ENCODE measurements at regions not wholly inside any gene's neighbourhood (a gene's known extent, or its start where the extent isn't known, plus 50 kb on each side); places are given as distances from the start of the nearest gene placed in this dataset.
A peak's percentile ranks its signal among the peaks of the same experiment; 100 is the strongest.

DNA sequence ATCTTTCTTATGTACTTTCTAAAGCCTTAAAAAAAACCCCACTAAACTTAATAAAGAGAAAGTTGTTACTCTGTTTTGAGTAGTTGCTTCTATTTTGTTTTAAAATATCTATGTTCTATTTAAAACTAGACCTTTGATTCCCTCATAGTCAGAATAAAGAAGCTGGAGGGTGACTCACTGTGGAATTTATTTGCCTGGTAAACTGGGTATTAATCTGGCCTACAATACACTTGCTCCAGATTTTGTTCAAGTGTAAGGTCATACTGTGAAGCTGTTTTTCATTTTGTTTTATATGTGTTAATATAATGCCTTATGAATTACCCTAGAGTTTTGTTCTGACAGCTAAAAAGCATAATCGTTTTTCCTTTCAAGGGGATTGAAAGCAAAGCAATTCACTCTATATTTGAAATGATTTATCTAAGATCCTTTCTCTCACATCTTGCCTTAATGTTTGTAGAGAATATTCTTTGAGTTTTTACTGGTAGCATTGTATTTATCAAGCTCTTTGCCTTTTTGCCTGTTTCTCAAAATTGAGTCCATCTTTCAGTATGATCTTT lies 277.4 kb upstream of the PITX2 start:
- DNase-seq = peak; percentile 23

DNA sequence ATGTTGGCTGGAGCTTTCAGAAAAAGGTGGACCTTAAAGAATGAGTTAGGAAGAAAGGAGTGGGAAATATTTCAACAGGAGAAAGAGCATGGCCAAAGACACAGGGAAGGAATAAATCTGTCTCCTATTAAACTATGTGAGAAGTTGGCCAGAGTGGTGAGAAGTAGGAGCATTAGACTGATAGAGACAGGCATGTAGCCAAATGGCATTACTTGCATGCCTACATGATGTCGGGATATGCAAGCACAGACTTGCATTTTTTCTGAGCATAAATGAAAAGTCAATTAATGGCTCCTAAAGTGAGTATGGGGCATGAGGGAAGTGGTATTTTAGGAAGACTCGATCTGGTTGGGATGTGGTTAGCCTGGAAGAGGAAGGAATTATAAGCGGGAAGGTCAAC lies 279.6 kb upstream of the PITX2 start:
- no peak for DNase-seq

DNA sequence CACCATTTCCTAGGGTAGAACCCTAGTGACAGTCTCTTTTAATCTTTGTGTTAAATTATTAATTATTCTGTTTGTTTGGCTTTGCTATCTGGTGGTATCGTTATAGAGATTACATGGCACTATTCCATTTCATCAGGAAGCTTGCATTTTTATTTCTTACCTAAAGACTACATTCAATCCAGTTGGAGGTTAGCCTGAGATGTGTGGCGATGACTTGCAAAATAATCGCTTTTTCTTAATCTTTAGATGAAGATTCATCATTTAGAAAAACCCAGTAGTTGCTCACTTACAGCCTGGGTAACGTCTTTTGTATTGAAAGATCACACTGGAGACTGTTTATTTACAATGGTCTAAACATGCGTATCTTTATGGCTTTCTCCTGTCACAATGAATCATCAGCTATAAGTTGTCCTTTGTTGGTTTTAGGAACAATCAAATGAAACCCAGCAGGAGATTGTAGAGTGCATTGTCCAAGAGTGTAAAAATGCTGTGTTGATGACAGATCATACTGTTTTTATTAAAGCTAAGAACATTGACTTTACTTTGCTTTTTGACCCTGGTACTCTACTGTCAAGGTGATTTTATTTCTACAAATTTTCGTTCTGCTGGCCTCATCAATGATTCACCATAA lies 281.7 kb upstream of the PITX2 start:
- DNase-seq = peak; percentile 75

DNA sequence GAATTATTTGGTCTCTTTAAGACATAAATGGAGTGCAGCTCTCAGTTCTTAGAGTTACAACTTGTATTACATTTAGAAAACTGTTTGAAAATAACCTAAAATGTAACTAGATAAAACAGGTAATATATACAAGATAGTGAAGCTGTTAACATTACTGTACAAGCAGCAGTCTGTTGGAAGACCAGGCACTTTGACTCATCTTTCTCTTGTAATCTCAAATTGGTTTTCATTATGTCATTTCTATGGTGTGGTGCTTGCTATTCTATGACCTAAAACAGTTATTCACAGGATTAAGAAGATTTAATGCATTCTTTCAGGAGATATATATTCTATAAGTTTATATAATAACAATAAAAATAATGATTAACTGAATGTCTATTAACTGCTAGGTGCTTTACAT lies 282.5 kb upstream of the PITX2 start:
- no peak for DNase-seq

DNA sequence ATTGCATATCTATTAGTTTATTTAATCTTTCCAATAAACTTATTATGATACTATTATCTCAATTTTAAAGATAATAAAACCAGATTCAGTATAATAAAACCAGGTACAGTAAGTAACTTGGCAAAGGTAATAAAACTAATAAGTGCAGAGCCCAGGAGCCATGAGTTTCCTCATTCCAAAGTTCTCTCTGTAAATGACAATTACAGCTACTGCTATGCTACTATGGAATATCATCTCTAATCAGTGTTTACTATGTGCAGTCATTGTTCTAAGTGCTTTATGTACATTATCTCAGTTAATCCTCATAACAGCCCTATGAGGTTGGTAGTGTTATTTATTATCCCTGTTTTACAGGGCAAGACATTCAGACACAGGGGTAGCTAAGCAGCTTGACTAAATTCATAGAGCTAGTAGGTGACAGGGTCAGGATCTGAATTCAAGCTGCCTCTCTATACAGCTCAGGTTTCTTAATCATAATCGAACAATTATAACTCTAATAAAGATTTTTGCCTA lies 285.0 kb upstream of the PITX2 start:
- DNase-seq = peak; percentile 9

DNA sequence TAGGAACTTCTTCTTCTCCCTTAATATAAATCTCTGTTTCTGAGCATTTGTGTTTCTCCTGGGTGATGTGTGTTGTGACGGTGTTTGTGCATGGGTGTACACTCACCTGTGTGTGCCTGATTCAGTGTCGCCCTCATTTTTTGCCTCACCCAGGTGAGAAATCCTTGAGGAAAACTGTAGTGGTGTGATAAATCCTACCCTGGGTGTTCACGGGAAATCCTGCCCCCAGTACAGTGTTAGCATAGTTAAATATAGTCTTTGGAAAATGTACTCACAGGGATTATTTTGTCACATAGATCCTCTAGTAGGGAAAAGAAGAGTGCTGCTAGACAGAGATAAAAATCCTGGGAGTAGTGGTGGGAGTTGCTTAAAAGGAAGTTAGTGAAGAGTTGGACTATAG lies 291.9 kb upstream of the PITX2 start:
- DNase-seq = no peak

DNA sequence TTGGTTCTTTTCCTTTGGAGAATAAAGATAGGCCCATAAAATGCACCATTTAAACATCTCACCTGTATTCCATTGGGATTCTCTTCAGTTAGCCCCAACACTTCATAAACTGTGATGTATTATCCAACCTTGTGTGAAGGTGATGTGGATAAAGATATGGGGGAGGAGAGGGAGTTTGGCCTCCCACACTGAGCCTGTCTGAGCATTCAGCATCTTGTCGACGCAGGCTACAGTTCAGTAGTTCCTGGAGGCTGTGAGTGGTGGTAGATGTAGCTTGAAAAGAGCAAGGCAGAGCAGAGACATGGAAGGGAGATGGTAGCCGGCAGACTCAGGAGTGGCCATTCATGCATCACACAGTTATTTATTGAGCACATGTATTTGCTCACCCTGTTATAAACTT lies 292.4 kb upstream of the PITX2 start:
- DNase-seq = no peak

DNA sequence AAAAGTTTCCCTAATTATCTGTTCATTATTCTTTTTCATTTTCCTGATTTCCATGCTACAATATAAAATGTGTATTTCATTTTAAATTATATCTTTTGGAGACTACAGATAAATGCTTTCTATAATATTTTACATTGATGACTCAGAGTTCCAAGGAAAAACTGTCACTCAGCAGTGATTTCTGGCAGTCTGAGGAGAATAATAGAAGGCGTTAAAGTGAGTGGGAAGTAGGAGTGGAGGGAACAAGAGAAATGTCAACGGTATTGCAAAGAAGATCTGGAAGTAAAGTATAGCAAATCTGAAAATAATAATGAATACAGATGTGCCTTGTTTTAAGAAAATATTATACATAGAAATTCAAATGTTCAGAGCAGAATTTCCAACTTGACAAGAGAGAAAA lies 293.6 kb upstream of the PITX2 start:
- DNase-seq = no peak

DNA sequence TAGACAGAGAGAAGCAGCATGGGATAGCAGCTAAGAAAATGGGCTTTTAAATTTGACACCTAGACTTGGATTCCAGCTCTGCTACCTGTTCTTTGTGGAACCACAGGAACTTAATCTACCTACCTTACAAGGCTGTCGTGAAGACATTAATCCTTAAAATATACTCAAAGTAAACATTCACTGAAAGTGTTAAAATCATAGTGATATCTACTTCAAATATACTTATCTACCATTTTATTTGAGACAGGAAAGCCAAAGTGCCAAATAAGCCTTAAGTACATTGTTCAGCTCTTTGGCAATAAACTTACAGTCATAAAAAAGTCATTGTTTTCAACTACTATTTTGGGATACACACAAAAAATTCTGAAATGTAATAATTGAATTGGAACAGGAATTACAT lies 295.0 kb upstream of the PITX2 start:
- DNase-seq = no peak

DNA sequence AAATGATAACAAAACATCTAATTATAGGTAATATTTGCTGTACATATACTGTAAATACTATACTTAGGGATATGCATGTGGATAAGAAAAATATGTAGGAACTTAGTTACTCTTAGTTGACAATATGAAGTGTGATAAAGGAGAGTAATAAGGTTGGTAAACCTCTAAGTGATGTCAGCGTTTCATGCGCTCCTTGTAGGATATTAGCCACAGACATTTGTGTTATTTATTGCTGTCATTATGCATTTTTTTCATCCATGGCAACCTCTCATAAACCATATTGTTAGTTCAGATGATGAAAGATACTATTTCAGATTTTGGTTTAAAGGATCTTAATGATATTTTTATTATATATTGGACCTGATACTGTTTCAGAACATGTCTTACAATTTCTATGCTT lies 298.1 kb upstream of the PITX2 start:
- DNase-seq = no peak

DNA sequence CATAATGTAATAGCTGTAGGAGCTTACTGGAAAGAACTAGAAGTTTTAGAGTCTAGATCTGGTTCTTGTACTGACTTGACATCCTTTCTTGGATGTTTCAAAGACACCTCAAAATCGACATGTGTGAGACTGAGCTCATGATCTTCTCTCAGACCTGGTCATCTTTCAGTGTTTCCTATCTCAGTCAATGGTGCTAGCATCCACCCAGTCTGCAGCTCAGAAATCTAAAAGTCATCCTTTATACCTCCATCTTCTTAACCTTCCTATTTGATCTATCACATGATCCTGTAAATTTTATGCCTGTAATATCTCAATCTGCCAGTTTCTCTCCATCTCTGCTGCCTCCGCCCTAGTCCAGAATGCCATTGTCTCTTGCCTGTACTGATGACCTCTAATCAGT lies 301.9 kb upstream of the PITX2 start:
- DNase-seq = no peak

DNA sequence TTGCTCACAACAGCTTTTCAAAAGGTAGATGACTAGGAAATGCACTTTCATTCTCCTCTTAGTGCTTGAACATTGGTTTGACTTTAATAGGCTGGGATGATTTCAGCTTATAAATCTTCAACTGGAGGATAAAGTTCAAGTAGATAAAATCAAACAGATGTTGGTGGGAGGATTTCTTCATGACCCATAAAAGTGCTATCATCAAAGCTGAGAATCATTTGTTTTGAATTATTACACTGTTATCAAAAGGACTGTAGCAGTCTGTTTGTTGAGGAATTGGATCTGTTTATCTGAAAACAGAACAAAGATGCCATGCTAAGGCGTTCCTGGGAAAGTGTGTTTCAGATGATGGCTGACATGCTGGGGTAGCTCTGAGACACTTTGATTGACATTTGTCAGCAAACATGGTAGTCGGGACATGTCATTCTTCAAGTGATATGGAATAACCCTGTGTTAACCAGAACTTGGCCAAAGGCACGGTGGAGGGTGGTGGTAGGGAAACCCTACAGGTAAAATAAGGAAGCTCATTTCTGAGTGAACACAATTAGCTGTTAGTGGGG lies 304.0 kb upstream of the PITX2 start:
- DNase-seq = peak; percentile 47

DNA sequence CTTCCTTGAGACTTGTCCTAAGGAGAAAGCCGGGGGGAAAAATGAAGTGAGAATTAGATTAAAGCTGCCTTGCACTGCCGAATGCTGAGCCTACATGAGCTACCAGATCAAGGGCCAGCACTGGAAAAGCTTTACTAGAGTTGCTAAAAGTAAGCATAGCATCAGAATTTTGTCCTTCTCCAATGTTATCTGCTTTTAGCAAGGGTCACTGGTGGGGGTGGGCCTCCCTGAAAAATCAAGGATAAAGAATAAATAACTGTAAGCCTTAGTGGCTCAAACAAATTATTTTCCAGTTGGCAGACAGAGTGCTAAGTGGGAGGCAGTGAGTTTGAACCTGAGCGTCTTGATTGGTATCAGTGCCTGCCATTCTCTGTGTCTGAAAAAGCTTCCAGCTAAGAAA lies 310.5 kb upstream of the PITX2 start:
- no peak for DNase-seq

DNA sequence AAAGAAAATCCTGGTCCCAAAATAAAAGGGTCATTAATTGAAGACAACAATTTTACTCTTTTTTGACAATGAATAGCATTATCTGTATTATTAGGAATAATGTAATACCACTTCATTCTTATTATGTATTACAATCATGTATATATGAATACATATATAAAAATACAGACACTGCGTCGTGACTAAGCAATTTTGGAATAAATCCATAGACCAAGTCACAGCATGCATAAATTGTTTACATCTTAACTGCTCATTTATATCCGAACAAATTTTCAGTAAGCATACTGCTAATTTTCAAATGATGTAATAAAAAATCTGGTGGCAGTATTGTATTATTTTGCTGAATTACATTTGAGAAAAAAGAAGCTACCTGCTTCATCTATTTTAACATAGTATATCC lies 321.6 kb upstream of the PITX2 start:
- no peak for DNase-seq

DNA sequence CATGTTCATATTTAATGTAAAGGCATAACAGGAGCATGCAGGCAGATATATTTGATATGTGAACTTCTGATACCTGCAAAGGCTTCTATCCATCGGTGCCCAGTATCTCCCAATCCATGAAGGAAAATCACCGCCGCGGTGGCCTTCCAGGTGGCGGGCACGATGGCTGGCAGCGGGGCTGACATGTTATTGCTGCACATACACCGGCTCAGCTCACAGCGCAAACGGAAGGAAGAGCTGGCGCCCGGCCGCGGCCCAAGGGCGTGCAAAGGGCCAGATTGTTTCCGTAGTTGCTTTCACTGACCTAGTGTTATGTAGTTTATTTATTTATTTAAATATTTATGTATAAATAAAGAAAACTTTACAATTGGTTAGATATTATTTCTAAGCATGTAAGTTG lies 322.7 kb upstream of the PITX2 start:
- no peak for DNase-seq

DNA sequence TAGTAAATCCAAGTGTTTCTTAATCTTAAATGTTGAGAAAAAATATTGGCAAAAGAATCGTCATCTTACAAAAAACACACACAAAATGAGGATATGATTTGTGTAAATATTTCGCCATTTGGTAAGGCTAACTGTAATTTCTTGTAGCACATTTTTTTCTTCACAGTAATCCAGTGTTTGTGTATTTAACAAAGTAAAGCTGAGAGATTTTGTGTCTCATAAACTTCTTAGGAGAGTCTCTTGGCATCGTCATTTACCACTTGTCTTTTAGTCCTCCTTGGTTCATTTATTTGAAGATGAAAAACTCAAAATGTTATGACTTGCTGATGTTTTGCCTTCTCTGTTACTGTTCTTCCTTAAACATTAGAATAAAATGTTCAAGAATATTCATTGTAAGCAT lies 326.7 kb upstream of the PITX2 start:
- DNase-seq = no peak

DNA sequence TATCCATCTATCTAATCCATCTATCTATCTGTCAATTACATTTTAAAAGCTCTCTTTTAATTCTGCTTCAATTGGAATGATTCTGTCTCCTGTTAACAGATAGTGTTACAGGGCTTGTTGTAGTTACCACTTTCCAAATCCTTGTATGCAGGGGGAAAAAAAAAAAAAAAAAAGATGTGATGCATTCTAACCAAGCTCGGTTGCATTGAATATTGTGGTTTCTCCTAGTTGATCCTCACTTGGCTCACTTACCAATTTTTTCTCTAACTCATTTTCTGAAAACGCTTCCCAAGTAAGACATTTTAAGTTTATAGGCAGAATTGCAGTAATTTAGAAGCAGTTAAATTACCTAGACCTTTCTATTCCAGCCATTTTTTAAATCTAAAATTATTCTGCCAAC lies 327.9 kb upstream of the PITX2 start:
- DNase-seq = no peak

DNA sequence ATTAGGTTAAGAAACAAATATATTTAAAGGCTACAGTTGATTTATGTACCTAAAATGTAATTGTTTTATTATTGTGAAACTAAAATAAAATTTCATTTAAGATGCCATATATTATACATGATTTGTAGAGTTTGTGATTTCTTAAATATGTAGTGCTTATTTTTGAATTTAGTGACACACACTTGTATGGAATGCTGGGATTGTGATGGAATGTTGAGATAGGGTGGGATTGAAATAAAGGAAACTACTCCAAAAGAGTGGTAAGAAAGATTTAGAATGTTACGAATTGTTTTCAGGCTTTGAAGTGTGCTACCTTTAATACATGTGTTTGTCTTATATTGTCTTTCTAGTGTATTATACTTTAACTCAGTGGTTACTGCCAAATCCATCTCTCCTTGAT lies 330.3 kb upstream of the PITX2 start:
- DNase-seq = no peak

DNA sequence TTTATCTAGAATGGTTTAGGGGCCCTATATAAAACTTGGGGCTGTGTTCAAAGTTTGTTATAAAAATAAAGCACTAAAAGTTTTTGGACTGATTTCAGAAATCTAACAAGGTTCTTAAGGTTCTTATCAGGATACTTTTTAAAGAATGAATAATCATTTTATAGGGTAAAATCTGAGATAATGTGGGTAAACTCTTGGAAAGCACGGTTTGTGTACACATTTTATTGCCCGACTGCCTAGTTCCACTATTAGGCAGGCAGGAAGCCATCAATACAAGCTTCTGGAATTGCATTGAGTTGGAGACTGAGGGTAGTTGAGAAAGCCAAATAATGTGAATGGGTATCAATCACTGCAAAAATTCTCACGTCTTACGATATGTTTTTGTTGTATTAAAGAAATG lies 331.0 kb upstream of the PITX2 start:
- DNase-seq = no peak

DNA sequence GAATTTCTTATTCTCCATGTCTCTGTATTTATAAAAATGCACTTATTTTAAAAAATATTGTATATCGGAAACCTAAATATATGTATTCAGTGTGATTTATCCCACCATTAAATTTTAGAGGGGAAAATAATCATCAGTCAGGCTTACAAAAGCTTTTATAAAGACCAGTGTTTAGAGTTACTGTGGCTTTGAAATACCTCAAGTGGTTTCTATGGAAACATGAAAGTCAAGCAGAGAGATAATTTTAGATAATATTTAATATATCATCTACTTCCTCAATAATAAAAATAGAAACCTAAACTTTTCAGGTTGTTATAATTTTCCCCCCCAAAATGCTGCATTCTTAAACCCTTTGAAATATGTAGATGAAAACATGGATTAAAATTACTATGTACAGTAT lies 332.9 kb upstream of the PITX2 start:
- DNase-seq = peak; percentile 18

DNA sequence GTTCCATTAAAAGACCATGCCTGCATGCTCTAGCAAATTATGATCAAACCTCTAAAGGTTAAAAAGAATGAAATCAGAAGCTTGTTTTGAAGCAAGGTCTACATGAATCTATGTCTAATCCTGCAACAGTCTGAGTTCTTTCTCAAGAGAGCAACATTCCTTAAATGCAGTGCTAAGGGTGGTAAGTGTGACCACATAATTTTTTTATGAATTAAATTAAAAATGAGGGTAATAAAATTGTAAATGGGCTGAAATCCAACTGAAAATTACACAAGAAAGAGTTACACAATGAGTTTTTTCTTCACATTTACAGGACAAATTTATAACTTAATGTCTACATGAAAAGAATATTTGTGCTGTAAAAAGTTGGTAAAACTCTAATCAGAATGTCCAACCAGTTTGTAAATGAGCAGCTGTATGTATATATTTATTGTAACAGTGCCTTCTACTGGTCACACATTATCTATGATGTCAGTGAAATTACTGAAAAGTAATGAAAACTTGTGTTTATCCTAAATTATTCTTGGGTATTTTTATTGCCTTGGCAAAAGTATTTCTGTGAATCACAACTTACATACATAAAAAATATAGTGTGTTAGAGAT lies 336.3 kb upstream of the PITX2 start:
- DNase-seq = peak; percentile 51

DNA sequence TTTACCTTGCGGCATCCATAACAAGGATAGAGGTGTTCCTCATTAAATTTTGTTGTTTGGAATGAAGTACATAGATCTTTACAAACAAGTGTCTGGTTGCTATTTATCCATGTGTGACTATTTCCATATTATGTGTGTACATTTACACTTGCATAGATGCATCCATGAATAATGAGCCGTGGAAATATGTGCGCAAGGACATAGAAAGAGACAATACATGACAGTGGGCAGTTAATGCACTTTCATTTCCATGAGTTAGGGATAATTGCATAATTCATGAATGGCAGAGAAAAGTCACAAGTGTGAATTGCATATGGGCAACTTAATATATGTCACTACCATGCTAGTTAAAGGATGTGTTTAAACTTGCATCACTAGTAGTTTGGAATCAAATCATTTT lies 338.2 kb upstream of the PITX2 start:
- DNase-seq = no peak

DNA sequence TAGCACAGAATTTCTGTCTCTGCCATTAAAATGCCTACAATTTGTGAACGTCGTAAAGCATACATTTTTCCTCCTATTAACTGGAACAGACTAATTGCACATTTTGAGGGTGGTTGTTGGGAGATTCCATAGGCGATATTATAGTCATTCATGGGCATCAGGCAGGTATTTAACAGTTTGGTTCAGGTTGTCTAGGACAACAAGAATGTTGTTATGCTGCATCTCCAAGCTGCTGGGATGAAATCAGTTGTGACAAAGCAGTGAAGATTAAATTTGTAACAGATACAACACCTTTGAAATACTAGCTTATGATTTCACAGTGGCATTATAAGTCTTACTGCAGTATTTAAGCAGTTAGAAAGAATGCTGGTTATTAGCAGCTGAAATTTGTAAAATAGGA lies 339.7 kb upstream of the PITX2 start:
- no peak for DNase-seq

DNA sequence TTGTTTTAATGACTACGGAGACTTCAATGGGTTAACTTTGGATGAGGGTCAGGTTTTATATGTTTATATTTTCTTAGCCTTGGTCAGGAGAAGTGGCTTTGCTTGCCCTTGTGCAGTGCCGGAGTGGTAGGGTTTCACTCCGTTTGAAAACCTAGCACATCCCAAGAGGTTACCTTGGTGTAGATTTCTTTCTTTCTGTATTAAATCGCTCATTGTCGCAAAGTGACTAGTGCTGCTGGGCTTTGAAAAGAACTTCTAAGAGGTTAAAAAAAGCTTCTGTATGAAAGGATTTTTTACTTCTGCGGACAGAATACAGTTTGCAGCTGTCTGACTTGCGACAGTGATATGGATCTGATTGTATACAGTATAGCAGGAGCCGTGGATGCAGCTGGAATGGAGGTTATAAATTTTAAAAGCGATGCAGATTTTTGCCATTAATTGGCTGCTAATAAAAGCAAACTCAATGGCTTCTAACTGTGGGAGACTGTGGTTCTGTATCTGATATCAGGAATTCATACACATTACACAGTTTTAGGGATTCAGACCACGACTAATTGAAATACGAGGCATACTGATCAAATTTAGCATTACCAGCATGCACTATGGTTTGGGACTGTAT lies 340.9 kb upstream of the PITX2 start:
- no peak for DNase-seq

Data from DMS53 (cell line).